ENCODE measurements at regions not wholly inside any gene's neighbourhood (a gene's known extent, or its start where the extent isn't known, plus 50 kb on each side); places are given as distances from the start of the nearest gene placed in this dataset.

GRCh38 chr6:26213334-26214075, 126.3 kb downstream of the HFE start:
- H3K27ac ChIP-seq: peak overlapping the region; percentile 99; the same call in 1 of the 2 replicates
- TF ChIP-seq ZFX (IDR thresholded peaks at IDR 0.05; ENCODE audit: borderline replicate concordance): no peak
- no peak for TF ChIP-seq CTCF (IDR thresholded peaks at IDR 0.05)

GRCh38 chr6:26214803-26215584, 127.8 kb downstream of the HFE start:
- peak overlapping the region; percentile 99 for H3K27ac ChIP-seq

GRCh38 chr6:26215585-26216358, 128.5 kb downstream of the HFE start:
- TF ChIP-seq CTCF (IDR thresholded peaks at IDR 0.05) (no peak), ZFX (IDR thresholded peaks at IDR 0.05; ENCODE audit: borderline replicate concordance) (no peak)
- H3K27ac ChIP-seq: peak overlapping the region; percentile 99

More at GRCh38 chr6:26214803-26215584, 127.8 kb downstream of the HFE start:
- TF ChIP-seq CTCF (IDR thresholded peaks at IDR 0.05) (no peak), ZFX (IDR thresholded peaks at IDR 0.05; ENCODE audit: borderline replicate concordance) (no peak)

- TF ChIP-seq CTCF (IDR thresholded peaks at IDR 0.05) (no peak), ZFX (IDR thresholded peaks at IDR 0.05; ENCODE audit: borderline replicate concordance) (no peak)
- peak overlapping the region; percentile 99 for H3K27ac ChIP-seq
These were observed 129.2 kb downstream of the HFE start for GRCh38 chr6:26216359-26216885.

- TF ChIP-seq CTCF (IDR thresholded peaks at IDR 0.05): peak; percentile 65
- TF ChIP-seq ZFX (IDR thresholded peaks at IDR 0.05; ENCODE audit: borderline replicate concordance): no peak
- peak overlapping the region; percentile 99 for H3K27ac ChIP-seq
These were observed 129.9 kb downstream of the HFE start for GRCh38 chr6:26216886-26217713.

GRCh38 chr6:26217714-26218075, 130.5 kb downstream of the HFE start:
- peak overlapping the region; percentile 99 for H3K27ac ChIP-seq
- TF ChIP-seq ZFX (IDR thresholded peaks at IDR 0.05; ENCODE audit: borderline replicate concordance): no peak
- no peak for TF ChIP-seq CTCF (IDR thresholded peaks at IDR 0.05)

All from 22Rv1 (cell line).